NCI-H226 (cell line): ENCODE measurements at regions not wholly inside any gene's neighbourhood (a gene's known extent, or its start where the extent isn't known, plus 50 kb on each side); places are given as distances from the start of the nearest gene placed in this dataset.
"Not testable (repeated sequence)": the region's sequence is repeated elsewhere in the genome, so short reads cannot be mapped to it uniquely, and the experiment has no call there.

Experiments used
- DNase-seq: peaks from one replicate; pipeline ENCODE4 v3.0.0-alpha.2; 2015

GRCh38 chr13:107809125-107809524 lies 406.2 kb downstream of the LIG4 start:
- peak; percentile 33 for DNase-seq

GRCh38 chr13:107808389-107808788 lies 406.9 kb downstream of the LIG4 start:
- DNase-seq = peak; percentile 72

- peak; percentile 20 for DNase-seq
These were observed 407.8 kb downstream of the LIG4 start for GRCh38 chr13:107807306-107808073.

GRCh38 chr13:107806726-107807125 lies 408.6 kb downstream of the LIG4 start:
- no peak for DNase-seq

- DNase-seq = no peak
These were observed 411.4 kb downstream of the LIG4 start for GRCh38 chr13:107803822-107804495.

- no peak for DNase-seq
These were observed 413.7 kb downstream of the LIG4 start for GRCh38 chr13:107801621-107802020.

GRCh38 chr13:107799001-107799400 lies 416.3 kb downstream of the LIG4 start:
- no peak for DNase-seq

GRCh38 chr13:107790397-107790796 lies 424.9 kb downstream of the LIG4 start:
- DNase-seq = no peak

GRCh38 chr13:107788464-107789165 lies 426.7 kb downstream of the LIG4 start:
- no peak for DNase-seq

GRCh38 chr13:107782646-107783045 lies 432.7 kb downstream of the LIG4 start:
- DNase-seq = not testable (repeated sequence)

GRCh38 chr13:107778094-107778493 lies 437.2 kb downstream of the LIG4 start:
- no peak for DNase-seq

GRCh38 chr13:107770541-107770940 lies 444.8 kb downstream of the LIG4 start:
- DNase-seq = no peak

- DNase-seq = no peak
These were observed 448.2 kb downstream of the LIG4 start for GRCh38 chr13:107767119-107767518.

GRCh38 chr13:107765724-107766401 lies 449.5 kb downstream of the LIG4 start:
- DNase-seq = no peak

GRCh38 chr13:107764046-107764445 lies 451.3 kb downstream of the LIG4 start:
- DNase-seq = no peak

- DNase-seq = no peak
These were observed 461.6 kb downstream of the LIG4 start for GRCh38 chr13:107753748-107754147.

GRCh38 chr13:107753291-107753690 lies 462.0 kb downstream of the LIG4 start:
- DNase-seq = no peak

GRCh38 chr13:107743983-107744382 lies 471.4 kb downstream of the LIG4 start:
- no peak for DNase-seq

- no peak for DNase-seq
These were observed 471.8 kb downstream of the LIG4 start for GRCh38 chr13:107743526-107743925.

- no peak for DNase-seq
These were observed 472.2 kb downstream of the LIG4 start for GRCh38 chr13:107743100-107743499.

GRCh38 chr13:107742544-107742943 lies 472.8 kb downstream of the LIG4 start:
- no peak for DNase-seq

GRCh38 chr13:107738004-107738403 lies 477.3 kb downstream of the LIG4 start:
- DNase-seq = no peak

GRCh38 chr13:107736731-107737130 lies 478.6 kb downstream of the LIG4 start:
- no peak for DNase-seq
